ENCODE measurements at regions not wholly inside any gene's neighbourhood (a gene's known extent, or its start where the extent isn't known, plus 50 kb on each side); places are given as distances from the start of the nearest gene placed in this dataset.
A peak's percentile ranks its signal among the peaks of the same experiment; 100 is the strongest.
"Not testable (repeated sequence)": the region's sequence is repeated elsewhere in the genome, so short reads cannot be mapped to it uniquely, and the experiment has no call there.

DNA sequence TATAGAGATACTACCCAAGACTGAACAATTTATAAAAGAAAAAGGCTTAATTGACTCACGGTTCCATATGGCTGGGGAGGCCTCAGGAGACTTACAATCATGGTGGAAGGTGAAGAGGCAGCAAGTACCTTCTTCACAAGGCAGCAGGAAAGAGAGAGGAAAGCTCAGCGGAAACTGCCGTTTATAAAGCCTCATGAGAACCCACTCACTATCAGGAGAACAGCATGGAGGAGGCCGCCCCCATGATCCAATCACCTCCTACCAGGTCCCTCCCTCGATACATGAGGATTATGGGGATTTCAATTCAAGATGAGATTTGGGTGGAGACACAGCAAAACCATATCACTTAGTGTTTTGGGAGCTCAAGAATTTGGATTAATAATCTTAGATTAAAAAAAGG is 240.2 kb downstream of the UACA start:
- no peak for DNase-seq

GRCh38 chr15:70522323-70522966 is 240.9 kb downstream of the UACA start:
- DNase-seq: no peak

DNA sequence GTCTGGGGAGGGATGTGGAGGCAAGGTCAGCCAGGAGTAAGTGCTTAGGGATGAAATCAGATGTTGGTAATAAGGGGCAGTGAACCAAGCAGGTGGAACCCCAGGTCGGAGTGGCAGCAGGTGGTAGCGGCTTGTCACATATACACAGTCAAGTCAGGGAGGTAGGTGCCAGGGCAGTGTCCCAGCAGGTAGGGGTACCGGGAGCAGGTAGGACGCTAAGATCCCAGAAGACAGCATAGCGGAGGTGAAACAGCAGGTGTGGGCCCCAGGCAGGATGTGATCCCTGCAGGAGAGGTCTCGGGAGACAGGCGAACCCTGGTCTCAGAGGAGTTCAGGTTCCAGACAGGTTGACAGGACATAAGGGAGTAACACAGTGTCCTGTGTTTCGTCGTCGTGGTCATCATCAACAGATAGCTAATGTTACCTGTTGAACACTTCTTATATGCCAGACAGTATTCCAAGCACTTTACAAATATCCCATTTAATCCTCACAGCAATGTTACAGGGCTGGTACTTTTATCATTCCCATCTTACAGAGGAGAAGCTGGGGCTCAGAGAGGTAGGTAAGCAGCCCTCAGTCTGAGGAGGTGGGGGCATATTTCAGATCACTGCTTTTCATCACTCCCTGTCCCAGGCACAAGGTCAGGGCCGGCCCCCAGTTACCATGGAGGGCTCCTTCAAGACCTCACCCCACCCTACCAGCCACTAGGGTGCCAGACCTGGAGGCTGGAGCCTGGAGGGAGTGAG is 241.6 kb downstream of the UACA start:
- no peak for DNase-seq

- DNase-seq: no peak
These were observed 243.7 kb downstream of the UACA start for GRCh38 chr15:70519616-70520015.

GRCh38 chr15:70519004-70519365 is 244.4 kb downstream of the UACA start:
- DNase-seq: no peak

GRCh38 chr15:70518201-70519003 is 245.0 kb downstream of the UACA start:
- DNase-seq: no peak

DNA sequence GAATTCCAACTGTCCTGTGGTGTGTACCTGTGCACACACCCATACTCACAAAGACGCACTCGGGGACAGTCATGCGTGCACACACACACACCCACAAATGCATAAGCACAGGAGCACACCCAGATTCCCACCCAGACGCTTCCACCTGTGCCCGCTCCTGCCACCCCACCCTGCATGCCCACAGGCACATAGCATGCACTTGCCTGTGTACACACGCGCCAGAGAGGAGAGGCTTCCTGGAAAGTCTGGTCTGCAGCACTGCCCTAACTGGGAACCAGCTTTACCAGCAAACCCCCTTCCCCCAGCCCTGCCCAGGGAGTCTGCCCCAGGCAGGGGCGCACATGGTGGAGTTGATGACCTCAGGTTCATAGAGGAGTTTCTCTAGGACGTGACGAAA is 246.2 kb downstream of the UACA start:
- no peak for DNase-seq

DNA sequence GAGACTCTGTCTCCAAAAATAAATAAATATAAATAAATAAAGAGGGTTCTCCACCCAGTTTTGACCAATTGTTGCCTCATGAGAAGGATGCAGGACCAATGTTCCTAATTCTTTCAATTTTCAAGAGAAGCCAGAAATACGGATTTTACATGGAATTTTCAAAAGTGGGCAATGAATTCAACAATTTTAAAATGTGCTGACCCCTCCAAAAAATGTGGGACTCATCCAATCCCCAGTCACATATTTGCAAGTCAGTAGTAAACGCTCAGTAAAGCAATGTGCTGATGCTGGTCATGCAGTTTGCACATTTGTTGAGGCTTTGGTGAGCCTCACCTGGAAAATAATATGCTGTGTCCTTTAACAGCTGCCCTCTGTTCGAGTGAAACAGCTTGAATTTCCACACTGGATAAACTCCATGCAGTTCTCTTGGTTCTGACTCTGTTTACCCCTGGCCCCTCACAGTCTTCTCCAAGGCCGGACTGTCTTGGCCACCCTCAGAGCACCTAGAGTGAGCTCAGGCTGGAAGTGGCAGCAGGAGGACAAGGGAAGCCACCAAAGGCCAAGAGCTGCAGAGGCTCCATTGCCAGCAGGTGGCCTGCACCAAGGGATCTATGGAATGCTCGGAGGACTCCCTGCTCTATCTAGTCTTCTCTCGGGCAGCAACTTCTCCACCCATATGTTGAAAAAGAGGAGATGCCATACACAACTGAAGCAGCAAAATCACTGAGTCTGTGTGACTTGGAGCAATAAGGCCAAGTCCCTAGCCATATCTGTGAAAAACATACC is 246.8 kb downstream of the UACA start:
- DNase-seq: no peak

GRCh38 chr15:70514251-70514650 is 249.1 kb downstream of the UACA start:
- no peak for DNase-seq

- DNase-seq: no peak
These were observed 249.5 kb downstream of the UACA start for GRCh38 chr15:70513819-70514218.

- peak; percentile 26 for DNase-seq
These were observed 250.5 kb downstream of the UACA start for GRCh38 chr15:70512772-70513362.

- not testable (repeated sequence) for DNase-seq
These were observed 251.3 kb downstream of the UACA start for GRCh38 chr15:70511972-70512587.

DNA sequence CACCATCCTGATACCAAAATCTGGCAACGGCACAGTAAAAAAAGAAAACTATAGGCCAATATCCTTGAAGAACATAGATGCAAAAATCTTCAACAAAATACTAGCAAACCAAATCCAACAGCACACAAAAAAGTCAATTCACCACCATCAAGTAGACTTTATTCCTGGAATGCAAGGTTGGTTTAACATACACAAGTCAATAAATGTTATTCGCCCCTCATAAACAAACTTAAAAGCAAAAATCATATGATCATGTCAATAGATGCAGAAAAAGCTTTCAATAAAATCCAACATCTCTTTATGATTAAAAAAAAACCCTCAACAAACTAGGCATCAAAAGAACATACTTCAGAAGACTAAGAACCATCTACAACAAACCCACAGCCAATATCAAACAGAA is 252.9 kb downstream of the UACA start:
- no peak for DNase-seq

DNA sequence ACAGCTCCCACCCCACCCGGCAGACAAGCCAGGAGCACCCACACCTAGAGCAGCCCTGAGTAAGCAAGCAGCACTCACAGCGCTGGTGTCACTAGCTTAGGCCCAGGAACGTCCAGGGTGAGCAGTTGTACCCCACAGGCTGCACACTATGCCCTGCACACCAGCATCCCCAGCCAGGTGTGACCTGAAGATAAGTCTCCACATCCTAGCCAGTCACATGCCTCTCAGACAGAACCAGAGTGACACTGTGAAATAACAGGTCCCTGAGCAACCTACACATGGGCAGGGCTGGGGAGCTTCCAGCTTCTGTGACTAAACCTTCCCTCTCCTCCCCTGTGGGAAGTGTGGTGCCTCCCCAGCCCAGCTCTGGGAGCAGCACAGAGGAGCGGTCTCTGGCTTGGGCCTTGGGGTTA is 253.6 kb downstream of the UACA start:
- no peak for DNase-seq

DNA sequence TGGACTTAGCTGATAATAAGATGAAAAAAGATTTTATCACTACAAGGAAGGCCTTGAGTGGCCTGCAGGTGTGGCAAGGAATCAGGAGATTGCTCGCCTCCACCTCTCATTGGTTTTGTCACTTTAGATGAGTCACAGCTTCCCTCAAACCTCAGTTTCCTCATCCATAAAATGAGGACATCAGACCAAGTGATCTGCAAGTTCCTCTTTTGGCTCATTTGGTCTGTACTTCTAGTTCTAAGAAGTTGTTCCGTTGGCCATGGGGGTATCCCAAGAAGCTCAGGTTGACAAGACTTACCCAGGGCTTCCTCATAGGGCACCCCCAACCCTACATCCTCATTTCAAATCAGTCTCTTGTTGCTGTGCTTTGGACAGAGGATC is 254.1 kb downstream of the UACA start:
- no peak for DNase-seq

DNA sequence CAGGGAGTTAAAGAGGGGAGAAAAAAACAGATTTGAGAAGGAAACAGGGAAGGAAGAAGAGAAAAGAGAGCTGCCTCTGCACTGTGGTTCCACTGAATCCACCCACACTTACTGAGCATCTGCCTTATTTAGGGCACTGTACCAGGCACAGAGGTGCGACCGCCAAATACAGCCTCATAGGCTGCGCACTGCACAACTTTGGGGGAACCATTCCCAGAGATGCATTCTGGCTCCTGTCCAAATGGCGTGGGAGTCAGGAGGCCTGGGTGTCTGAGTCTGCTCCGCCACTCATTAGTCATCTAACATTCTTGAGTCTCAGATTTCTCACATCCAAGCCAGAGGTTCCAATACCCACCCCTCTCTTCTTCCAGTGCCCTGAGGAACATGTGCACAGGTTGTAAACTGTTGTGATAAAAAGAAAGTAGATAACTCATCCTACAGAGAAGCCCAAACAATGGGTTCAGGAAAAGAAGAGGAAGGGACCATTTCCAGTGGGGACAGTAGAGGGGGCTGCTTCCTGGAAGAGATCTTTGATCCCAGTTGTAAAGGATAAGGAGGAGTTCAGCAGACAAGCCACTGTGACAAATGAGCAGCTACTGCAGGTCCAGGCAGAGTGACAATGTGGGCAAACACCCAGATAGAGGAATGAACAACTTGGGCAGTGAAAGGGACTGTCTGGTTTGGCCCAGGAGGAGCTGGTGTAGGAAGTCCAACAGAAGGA is 254.6 kb downstream of the UACA start:
- DNase-seq: no peak

DNA sequence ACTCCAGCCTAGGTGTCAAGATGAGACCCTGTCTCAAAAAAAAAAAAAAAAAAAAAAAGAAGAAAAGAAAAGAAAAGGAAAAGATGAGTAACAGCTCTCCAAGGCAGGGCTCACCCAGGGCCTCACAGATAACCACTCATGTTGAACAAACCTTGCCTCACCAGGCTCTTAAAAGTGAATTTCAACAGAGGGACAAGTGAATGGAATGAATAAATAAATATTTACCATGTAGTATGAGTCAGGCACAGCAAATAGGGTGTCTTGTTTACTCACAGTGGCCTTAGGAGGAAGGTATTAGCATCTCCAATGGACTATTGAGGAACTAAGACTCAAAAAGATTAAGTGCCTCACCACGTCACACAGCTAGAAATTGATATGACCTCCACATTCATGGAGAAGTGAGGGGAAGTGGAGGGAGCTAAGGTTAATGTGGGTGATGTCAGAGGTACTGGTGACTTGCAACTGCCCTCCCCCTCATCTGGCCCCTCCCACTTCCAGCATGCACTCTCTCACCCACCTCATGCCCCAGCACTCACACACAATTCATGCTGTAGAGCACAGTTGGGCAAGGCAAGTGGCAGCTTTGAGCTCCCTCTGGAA is 255.5 kb downstream of the UACA start:
- no peak for DNase-seq

DNA sequence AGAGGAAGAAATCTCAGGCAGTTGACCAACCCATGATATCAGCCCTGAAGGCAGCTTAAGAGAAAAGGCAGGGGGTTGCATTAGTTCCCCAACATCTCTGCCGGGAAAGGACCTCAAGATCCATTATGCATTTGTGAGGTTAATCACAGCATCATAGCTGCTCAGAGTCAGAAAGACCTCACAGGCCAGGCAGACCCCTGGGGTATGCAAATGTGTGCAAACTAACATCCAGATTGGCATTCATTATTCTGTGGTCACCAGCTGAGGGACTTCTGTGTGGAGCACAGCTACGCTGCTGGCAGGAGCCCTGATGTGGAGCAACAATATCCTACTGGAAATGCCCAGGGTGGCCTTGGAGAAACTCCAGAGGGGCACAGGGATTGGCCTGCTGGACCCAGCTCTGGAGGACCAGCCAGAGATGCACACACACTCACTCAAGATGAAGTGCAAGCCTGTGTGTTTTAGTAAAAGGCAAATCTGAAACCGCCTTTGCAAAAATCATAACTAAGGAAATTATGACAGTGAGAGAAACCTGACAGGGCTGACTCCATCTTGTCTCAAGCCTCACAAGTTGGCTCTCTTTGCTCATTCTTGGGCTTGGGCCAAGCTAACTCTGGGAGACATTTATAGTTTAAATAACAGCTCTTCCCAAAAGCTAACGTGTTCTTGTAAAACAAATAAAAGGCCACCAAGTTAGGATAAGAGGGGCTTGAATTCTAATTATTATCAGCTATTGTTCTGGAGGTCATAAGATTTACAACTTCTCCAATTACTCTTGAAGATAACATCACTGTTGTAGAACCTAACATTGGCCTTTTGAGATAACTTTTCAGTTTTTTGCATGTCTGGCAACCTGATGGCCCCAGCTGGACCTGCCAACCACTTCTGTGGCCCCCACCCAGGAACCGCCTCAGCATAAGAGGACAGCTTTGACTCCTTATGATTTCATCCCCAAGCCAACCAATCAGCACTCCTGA is 257.1 kb downstream of the UACA start:
- DNase-seq: peak; percentile 60

DNA sequence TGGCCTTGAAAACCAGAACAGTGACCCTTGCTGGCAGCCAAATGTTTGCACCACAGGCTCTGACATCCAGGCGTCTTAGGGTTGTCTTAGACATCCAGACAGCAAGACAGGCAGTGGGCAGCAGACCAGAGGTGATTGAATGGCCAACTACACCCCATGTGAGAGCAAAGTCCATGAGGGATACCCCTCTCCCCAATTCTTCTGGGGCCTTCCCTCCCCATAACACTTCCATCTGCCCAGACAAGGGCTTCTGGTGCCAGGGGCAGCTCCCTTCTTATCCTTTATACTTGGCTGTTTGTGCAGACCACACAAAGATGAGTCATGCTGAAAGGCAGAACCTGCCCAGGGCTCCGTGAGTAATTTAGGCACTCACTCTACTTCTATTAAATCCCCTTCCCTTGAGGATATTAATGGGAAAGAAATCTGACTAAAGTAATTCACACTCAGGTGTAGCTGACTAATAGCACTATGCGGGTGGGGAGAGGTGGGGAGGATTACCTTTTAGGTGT is 257.9 kb downstream of the UACA start:
- DNase-seq: no peak

DNA sequence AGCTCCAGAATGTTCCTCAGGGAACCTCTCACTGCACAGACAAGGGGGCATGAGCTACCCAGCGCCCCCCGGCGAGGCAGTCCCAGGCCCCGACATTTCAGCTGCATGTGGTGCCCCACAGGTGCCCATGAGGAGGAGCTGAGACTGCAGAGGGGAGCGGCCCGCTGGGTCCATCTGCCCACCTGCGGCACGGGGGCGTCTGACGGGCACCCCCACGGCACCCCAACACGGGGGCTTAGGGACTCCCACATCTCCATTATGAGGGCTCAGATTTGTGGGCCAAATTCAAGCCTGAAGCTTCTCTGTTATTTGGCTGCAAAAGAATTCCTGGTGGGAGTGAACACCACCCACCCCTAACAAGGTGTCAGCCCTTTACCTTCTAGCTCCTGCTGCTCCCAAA is 258.4 kb downstream of the UACA start:
- DNase-seq: no peak
